ENCODE measurements at regions not wholly inside any gene's neighbourhood (a gene's known extent, or its start where the extent isn't known, plus 50 kb on each side); places are given as distances from the start of the nearest gene placed in this dataset.

DNA sequence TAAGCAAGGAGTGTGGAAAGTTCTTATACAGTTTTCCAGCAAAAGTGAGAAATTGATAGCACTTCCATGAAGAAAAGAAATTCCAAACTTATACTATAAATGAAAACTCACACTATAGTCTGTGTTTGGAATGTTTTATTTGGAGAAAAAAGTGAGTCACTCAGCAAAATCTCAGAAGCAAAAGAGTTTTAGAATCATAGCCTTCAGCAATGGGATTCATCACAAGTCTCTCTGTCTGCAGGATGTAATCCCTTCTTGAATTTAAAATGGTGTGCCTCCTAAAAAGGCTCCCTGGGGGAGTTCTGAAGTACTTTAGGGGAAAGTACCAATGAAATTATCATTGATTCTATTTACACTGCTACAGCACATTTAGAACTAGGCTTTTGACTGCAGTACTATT, 756.4 kb downstream of the XPNPEP1 start:
- H3K27me3 ChIP-seq (ENCODE audit: insufficient read depth, low read length): no peaks in the 10 kb centered on the region
- H2AFZ ChIP-seq (ENCODE audit: low read length): no peak overlapping the region
- H3K9me3 ChIP-seq (ENCODE audit: low read length): no peaks in the 10 kb centered on the region
- TF ChIP-seq, protein P1, sequence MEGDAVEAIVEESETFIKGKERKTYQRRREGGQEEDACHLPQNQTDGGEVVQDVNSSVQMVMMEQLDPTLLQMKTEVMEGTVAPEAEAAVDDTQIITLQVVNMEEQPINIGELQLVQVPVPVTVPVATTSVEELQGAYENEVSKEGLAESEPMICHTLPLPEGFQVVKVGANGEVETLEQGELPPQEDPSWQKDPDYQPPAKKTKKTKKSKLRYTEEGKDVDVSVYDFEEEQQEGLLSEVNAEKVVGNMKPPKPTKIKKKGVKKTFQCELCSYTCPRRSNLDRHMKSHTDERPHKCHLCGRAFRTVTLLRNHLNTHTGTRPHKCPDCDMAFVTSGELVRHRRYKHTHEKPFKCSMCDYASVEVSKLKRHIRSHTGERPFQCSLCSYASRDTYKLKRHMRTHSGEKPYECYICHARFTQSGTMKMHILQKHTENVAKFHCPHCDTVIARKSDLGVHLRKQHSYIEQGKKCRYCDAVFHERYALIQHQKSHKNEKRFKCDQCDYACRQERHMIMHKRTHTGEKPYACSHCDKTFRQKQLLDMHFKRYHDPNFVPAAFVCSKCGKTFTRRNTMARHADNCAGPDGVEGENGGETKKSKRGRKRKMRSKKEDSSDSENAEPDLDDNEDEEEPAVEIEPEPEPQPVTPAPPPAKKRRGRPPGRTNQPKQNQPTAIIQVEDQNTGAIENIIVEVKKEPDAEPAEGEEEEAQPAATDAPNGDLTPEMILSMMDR (IDR thresholded peaks at IDR 0.05; ENCODE audit: low read length): no peak
- TF ChIP-seq EZH2 (IDR thresholded peaks at IDR 0.05; ENCODE audit: borderline replicate concordance, low read length): no peak
- H4K20me1 ChIP-seq (ENCODE audit: insufficient read depth, low read length): no peaks in the 10 kb centered on the region
- no peaks in the 10 kb centered on the region for H3F3A ChIP-seq (ENCODE audit: insufficient read depth, low read length)
- H3K4me3 ChIP-seq (ENCODE audit: low read depth, low read length, poor library complexity, severe bottlenecking): no peak overlapping the region
- no peaks in the 10 kb centered on the region for H3K4me1 ChIP-seq (ENCODE audit: insufficient read depth, low read length, severe bottlenecking)
- no peaks in the 10 kb centered on the region for H3K36me3 ChIP-seq (ENCODE audit: insufficient read depth, low read length)
- no peak overlapping the region for H3K9ac ChIP-seq (ENCODE audit: low read length)
- no peaks in the 10 kb centered on the region for H3K9me2 ChIP-seq (ENCODE audit: low read depth, low read length)
- H3K79me2 ChIP-seq (ENCODE audit: insufficient read depth, low read length): no peaks in the 10 kb centered on the region
- no peak overlapping the region for H3K27ac ChIP-seq (ENCODE audit: low read depth, low read length, poor library complexity, severe bottlenecking)
- no peak overlapping the region for H3K4me2 ChIP-seq (ENCODE audit: low read length)

DNA sequence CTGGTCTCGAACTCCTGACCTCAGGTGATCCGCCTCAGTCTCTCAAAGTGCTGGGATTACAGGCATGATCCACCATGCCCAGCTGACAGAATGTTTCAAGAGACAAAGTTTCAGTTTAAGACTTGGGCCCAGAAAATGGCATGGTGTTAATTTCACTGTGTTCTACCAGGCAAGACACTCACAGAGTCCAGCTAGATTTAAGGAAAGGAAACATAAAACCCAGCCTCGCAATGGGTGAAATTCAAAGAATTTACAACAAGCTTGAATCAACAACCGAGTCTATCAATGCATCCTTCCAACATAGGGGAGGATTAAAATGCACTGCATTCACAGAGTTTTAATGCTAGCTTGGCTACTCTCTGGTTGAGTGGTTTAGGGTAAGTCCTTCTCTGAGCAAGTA, 764.0 kb downstream of the XPNPEP1 start:
- Histone ChIP-seq H3K9me3 (ENCODE audit: low read length) (no peaks in the 10 kb centered on the region), H3K9ac (ENCODE audit: low read length) (no peak overlapping the region), H2AFZ (ENCODE audit: low read length) (no peak overlapping the region), H3F3A (ENCODE audit: insufficient read depth, low read length) (no peaks in the 10 kb centered on the region), H3K79me2 (ENCODE audit: insufficient read depth, low read length) (no peaks in the 10 kb centered on the region), H3K4me2 (ENCODE audit: low read length) (no peak overlapping the region), H3K4me3 (ENCODE audit: low read depth, low read length, poor library complexity, severe bottlenecking) (no peak overlapping the region), H3K27ac (ENCODE audit: low read depth, low read length, poor library complexity, severe bottlenecking) (no peak overlapping the region), H3K4me1 (ENCODE audit: insufficient read depth, low read length, severe bottlenecking) (no peaks in the 10 kb centered on the region), H3K27me3 (ENCODE audit: insufficient read depth, low read length) (no peaks in the 10 kb centered on the region), H3K9me2 (ENCODE audit: low read depth, low read length) (no peaks in the 10 kb centered on the region), H3K36me3 (ENCODE audit: insufficient read depth, low read length) (no peaks in the 10 kb centered on the region), H4K20me1 (ENCODE audit: insufficient read depth, low read length) (no peaks in the 10 kb centered on the region)
- TF ChIP-seq, protein P1 (IDR thresholded peaks at IDR 0.05; ENCODE audit: low read length): no peak
- no peak for TF ChIP-seq EZH2 (IDR thresholded peaks at IDR 0.05; ENCODE audit: borderline replicate concordance, low read length)

DNA sequence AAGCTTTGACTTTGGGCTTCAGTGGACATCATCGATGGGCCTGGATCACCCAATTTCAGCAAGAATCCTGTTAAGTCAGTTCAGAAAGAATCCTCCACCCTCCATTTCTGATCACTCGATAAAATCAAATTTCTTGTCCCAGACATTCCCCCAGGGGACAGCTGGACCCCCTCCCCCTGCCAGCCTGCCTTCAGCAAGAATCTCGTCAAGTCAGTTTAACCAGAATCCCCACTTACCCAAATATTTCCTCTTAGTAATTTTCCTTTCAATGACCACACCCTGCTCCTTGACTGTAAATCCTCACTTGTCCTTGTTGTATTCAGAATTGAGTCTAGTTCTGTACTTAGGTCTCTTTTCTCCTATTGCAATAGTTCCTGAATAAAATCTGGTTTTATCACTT, 766.9 kb downstream of the XPNPEP1 start:
- H3F3A ChIP-seq (ENCODE audit: insufficient read depth, low read length): no peaks in the 10 kb centered on the region
- H3K27me3 ChIP-seq (ENCODE audit: insufficient read depth, low read length): no peaks in the 10 kb centered on the region
- no peaks in the 10 kb centered on the region for H4K20me1 ChIP-seq (ENCODE audit: insufficient read depth, low read length)
- H3K9me3 ChIP-seq (ENCODE audit: low read length): no peaks in the 10 kb centered on the region
- no peak overlapping the region for H3K27ac ChIP-seq (ENCODE audit: low read depth, low read length, poor library complexity, severe bottlenecking)
- no peak overlapping the region for H3K9ac ChIP-seq (ENCODE audit: low read length)
- no peak overlapping the region for H3K4me2 ChIP-seq (ENCODE audit: low read length)
- no peaks in the 10 kb centered on the region for H3K4me1 ChIP-seq (ENCODE audit: insufficient read depth, low read length, severe bottlenecking)
- no peak overlapping the region for H3K4me3 ChIP-seq (ENCODE audit: low read depth, low read length, poor library complexity, severe bottlenecking)
- H3K9me2 ChIP-seq (ENCODE audit: low read depth, low read length): no peaks in the 10 kb centered on the region
- H3K36me3 ChIP-seq (ENCODE audit: insufficient read depth, low read length): no peaks in the 10 kb centered on the region
- no peaks in the 10 kb centered on the region for H3K79me2 ChIP-seq (ENCODE audit: insufficient read depth, low read length)
- TF ChIP-seq, protein P1 (IDR thresholded peaks at IDR 0.05; ENCODE audit: low read length): no peak
- no peak for TF ChIP-seq EZH2 (IDR thresholded peaks at IDR 0.05; ENCODE audit: borderline replicate concordance, low read length)
- no peak overlapping the region for H2AFZ ChIP-seq (ENCODE audit: low read length)

All from OCI-LY1 (cell line).